Muscle layer of colon (tissue), 2 donors: ENCODE measurements at regions not wholly inside any gene's neighbourhood (a gene's known extent, or its start where the extent isn't known, plus 50 kb on each side); places are given as distances from the start of the nearest gene placed in this dataset.
"Not testable (repeated sequence)": the region's sequence is repeated elsewhere in the genome, so short reads cannot be mapped to it uniquely, and the experiment has no call there.

Experiments
- H3K27ac ChIP-seq: one replicate; pipeline ENCODE4 v1.7.0; 2013; ENCODE audit warnings: low read depth, mild to moderate bottlenecking, low read length, moderate library complexity
- H3K27me3 ChIP-seq, 2 donors: one replicate each; pipeline ENCODE4 v1.7.0; 2013; ENCODE audit warnings: low read length in 2 of 2, mild to moderate bottlenecking in 2 of 2; ENCODE audit not compliant: insufficient read depth in 2 of 2, control insufficient read depth in 1 of 2
- H3K36me3 ChIP-seq: one replicate; pipeline ENCODE4 v1.7.0; 2013; ENCODE audit warnings: mild to moderate bottlenecking, low read length; ENCODE audit not compliant: insufficient read depth
- H3K4me1 ChIP-seq: one replicate; pipeline ENCODE4 v1.7.0; 2013; ENCODE audit warnings: mild to moderate bottlenecking, low read length; ENCODE audit not compliant: insufficient read depth
- H3K4me3 ChIP-seq, 2 donors: one replicate each; pipeline ENCODE4 v1.7.0; 2013; ENCODE audit warnings: low read length in 2 of 2, low read depth in 1 of 2, mild to moderate bottlenecking in 1 of 2, moderate library complexity in 1 of 2
- H3K9ac ChIP-seq: one replicate; pipeline ENCODE4 v1.7.0; 2013; ENCODE audit warnings: low read length
- H3K9me3 ChIP-seq: one replicate; pipeline ENCODE4 v1.7.0; 2013; ENCODE audit warnings: mild to moderate bottlenecking, low read length
- donor health status: abdominal sarcoma.
- donor health status: Adenocarcinoma of cecum.

DNA sequence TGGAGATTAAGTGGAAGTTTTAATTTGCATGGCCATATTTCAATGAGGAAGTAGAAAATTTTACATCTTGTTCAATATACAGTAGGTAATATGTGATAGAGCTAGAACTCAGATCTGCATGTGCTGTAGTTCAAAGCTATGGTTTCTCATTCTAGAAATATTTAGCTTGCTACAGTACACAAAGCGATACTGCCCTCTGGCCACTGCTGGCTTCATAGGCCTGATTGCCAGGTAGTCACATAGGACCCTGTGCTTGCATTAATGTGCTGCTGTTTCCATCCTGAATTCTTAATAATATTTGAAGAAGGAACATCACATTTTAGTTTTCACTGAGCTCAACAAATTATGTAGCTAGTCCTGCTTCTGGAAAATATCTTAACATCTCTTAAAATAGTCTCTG is 87.0 kb downstream of the PLSCR2 start:
- Histone ChIP-seq H3K36me3 (no peaks in the 10 kb centered on the region), H3K27ac (no peak overlapping the region), H3K9me3 (no peaks in the 10 kb centered on the region), H3K9ac (no peak overlapping the region), H3K4me3 (no peak overlapping the region), H3K4me1 (no peaks in the 10 kb centered on the region), H3K27me3 (no peaks in the 10 kb centered on the region)

DNA sequence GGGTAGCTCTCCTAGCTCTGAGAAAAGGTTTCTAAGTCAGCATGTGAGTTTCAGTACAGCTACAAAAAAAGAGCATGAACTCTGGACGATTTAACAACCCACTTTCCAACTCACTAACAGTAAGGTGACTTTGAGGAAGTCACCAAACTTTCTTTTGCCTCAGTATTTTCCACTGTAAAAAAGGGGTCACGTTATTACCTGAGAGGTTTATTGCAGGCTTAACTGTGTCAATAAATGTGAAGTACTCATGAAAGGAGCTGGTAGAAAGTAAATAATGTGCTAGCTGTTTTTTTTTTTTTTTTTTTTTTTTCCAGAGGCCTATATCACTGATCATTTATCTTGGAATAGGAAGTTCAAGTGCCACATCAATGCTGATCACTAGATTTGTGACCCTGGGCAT is 89.3 kb downstream of the PLSCR2 start:
- Histone ChIP-seq H3K27me3 (no peaks in the 10 kb centered on the region), H3K9me3 (no peaks in the 10 kb centered on the region), H3K4me3 (no peak overlapping the region), H3K9ac (no peak overlapping the region), H3K4me1 (peaks cover under 1% of the 10 kb centered on the region), H3K36me3 (no peaks in the 10 kb centered on the region), H3K27ac (no peak overlapping the region)

DNA sequence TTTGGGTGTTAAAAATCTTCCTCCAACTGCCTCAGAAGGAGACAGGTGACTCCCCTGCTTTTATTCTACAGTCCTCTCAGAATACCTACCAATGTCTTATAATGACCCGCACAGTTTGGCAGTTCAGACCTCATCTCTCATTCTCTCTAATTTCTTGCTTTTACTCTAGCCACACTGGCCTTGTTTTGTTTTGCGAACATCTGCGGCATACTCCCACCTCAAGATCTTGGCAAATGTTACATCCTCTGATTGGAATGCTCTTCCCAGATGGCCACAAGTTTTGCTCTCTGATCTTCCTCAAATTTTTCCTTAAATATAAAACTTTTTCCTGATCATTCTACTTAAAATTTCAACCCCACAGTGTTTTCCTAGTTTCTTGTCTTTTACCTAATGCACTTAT is 94.1 kb downstream of the PLSCR2 start:
- peaks cover 7% of the 10 kb centered on the region for H3K4me1 ChIP-seq
- H3K9ac ChIP-seq = no peak overlapping the region
- no peaks in the 10 kb centered on the region for H3K27me3 ChIP-seq
- H3K9me3 ChIP-seq = no peaks in the 10 kb centered on the region
- H3K36me3 ChIP-seq = no peaks in the 10 kb centered on the region
- no peak overlapping the region for H3K4me3 ChIP-seq
- H3K27ac ChIP-seq = no peak overlapping the region

DNA sequence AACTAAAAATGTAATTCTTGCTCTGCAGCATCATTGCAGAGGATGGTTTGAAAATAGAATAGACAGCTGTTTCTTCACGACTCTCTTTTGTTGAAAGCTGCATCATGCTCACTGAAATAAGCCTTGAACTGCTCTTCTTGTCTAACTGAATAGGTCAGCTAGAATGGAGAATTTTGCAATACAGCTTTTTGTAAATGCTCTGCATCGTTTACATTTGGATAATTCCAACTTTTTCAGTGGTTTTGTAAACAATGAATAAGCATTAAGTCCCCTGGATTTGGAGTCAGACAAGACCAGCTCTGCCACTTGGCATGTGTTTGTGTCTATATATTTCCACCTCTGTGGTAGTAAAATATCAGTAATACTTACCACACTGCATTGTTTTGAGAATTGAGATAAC is 95.2 kb downstream of the PLSCR2 start:
- Histone ChIP-seq H3K27me3 (no peaks in the 10 kb centered on the region), H3K27ac (no peak overlapping the region)

DNA sequence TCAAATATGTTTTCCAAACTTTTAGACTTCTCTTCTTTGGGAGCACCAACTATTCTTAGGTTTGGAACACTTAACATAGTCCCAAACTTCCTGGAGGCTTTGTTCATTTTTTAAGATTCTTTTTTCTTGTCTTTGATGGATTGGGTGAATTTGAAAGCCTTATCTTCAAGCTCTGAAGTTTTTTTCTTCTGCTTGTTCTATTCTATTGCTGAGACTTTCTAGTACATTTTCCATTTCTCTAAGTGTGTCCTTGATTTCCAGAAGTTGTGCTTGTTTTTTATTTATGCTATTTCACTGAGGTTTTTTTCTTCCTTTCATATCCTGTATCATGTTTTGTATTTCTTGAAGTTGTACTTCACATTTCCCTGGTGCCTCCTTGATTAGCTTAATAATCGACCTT is 97.5 kb downstream of the PLSCR2 start:
- Histone ChIP-seq H3K27ac (no peak overlapping the region), H3K4me3 (no peak overlapping the region), H3K36me3 (no peaks in the 10 kb centered on the region), H3K4me1 (peaks cover 7% of the 10 kb centered on the region), H3K9me3 (no peaks in the 10 kb centered on the region), H3K9ac (no peak overlapping the region), H3K27me3 (no peaks in the 10 kb centered on the region)

More for the DNA sequence above, 95.2 kb downstream of the PLSCR2 start:
- Histone ChIP-seq H3K36me3 (no peaks in the 10 kb centered on the region), H3K4me1 (peaks cover 7% of the 10 kb centered on the region), H3K9ac (no peak overlapping the region), H3K4me3 (no peak overlapping the region), H3K9me3 (no peaks in the 10 kb centered on the region)

DNA sequence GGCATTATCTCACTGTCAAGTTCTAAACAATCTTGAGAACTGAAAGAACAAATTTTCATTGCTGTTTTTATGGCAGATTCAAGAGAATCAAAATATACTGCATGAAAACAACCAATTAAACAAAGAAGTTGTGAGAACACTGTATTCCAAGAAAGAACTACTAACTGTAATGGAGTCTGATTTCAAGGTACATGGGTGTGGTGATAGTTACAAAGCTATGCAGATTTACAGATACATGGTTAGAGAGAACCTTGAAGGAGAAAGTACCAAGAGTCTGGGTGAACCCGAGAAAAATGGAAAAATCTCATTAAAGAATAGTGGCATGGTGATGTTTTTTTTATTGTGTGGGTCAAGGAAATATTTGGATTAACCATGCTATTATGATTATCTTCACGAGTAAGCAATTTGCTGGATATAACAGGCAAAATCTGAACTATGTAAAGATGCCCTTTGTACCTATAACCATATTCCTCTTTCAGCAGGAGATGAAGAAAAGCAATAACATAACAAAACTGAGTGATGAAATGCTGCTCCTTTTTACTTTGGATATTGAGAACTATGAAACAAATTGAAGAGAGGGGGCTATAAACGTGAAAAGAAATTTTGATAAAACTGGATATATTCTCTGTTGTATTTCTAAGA is 100.4 kb downstream of the PLSCR2 start:
- no peaks in the 10 kb centered on the region for H3K9me3 ChIP-seq
- H3K9ac ChIP-seq = no peak overlapping the region
- no peaks in the 10 kb centered on the region for H3K4me1 ChIP-seq
- H3K4me3 ChIP-seq = no peak overlapping the region
- H3K27me3 ChIP-seq = no peaks in the 10 kb centered on the region
- no peaks in the 10 kb centered on the region for H3K36me3 ChIP-seq
- H3K27ac ChIP-seq = no peak overlapping the region

DNA sequence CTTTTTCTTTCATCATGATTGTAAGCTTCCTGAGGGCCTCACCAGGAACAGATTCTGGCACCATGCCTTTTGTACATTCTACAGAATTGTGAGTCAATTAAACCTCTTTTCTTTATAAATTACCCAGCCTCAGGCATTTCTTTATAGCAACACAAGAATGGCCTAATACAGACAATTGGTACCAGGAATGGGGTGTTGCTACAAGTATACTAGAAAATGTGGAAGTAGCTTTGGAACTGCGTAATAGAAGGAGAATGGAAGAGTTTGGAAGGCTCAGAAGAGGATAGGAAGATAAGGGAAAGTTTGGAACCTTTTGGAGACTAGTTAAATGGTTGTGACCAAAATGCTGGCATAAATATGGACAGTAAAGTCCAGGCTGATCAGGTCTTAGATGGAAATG is 108.9 kb upstream of the PLSCR4 start:
- no peaks in the 10 kb centered on the region for H3K4me1 ChIP-seq
- H3K36me3 ChIP-seq = no peaks in the 10 kb centered on the region

DNA sequence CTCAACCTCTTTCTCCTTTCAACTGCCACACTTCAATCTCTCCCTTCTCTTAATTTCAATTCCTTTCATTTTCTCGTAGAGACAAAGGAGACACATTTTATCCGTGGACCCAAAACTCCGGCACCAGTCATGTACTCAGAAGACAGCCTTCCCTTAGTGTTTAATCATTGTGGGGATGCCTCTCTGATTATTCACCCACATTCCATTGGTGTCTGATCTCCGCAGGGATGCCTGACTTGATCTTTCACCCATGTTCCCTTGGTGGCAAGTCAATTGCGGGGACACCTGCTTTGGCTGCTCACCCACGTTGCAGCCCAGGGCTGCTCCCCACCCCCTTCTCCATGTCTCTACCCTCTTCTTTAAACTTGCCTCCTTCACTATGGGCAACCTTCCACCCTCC is 103.5 kb upstream of the PLSCR4 start:
- not testable (repeated sequence) for H3K4me3 ChIP-seq, H3K36me3 ChIP-seq, H3K4me1 ChIP-seq, H3K9me3 ChIP-seq, H3K27ac ChIP-seq, H3K27me3 ChIP-seq, H3K9ac ChIP-seq

More for the DNA sequence above, 108.9 kb upstream of the PLSCR4 start:
- Histone ChIP-seq H3K9me3 (no peaks in the 10 kb centered on the region), H3K4me3 (no peak overlapping the region), H3K27me3 (no peaks in the 10 kb centered on the region), H3K9ac (no peak overlapping the region), H3K27ac (no peak overlapping the region)

DNA sequence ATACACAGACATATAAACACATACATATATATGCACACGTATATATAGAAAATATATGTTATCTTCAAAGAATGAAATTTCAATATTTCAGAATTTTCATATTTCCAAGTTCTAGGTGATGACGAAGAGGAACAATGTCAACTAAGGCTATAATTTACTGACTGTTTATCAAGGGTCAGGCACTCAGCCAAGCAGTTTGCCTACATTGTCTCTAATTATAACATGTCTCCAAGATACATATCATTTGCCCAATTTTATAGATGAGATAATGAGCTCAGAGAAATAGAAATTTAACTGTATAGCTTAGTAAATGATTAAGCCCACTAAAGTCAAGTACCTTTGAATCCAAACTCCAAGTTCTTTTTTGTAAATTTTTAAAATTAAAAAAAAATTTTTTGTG is 99.9 kb upstream of the PLSCR4 start:
- H3K27ac ChIP-seq = no peak overlapping the region
- no peak overlapping the region for H3K4me3 ChIP-seq
- no peaks in the 10 kb centered on the region for H3K9me3 ChIP-seq
- no peak overlapping the region for H3K9ac ChIP-seq
- no peaks in the 10 kb centered on the region for H3K4me1 ChIP-seq
- no peaks in the 10 kb centered on the region for H3K36me3 ChIP-seq
- H3K27me3 ChIP-seq = no peaks in the 10 kb centered on the region

DNA sequence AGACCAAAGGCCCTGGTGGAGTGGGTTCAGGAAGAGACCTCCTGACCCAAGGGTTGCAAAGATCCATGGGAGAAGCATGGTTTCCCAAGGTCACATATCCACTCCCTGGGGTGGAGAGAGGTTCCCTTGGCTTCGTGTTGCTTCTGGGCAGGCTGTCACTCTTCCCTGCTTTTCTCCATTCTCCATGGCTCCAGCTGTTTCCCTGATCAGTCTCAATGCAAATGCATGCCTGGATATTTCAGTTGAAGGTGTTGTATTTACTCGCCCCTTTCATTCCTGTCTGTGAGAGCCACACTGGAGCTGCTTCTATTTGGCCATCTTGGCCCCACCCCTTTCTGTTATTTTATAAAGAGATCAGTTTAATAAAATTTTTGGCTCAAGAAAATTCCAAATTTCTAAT is 95.0 kb upstream of the PLSCR4 start:
- Histone ChIP-seq H3K9me3 (no peaks in the 10 kb centered on the region), H3K4me3 (no peak overlapping the region), H3K27ac (no peak overlapping the region), H3K9ac (no peak overlapping the region), H3K36me3 (no peaks in the 10 kb centered on the region), H3K27me3 (no peaks in the 10 kb centered on the region), H3K4me1 (no peaks in the 10 kb centered on the region)

DNA sequence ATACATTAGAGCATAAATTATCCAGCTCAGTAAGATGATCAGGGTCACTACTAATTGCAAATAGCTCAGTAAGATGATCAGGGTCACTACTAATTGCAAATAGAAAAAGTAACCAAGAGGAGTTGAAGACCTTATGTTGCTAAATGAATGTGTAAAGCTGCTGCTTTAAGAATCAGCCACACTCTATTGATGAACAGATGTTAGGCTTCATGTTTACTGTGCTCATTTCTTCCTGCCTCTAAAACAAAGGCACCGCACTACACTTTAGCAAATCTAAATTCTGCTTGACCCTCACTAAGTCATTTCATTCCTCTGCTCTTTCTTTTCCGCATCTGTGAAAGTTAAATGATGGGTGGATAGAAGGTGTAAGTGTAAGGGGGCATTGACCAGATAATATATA is 92.6 kb upstream of the PLSCR4 start:
- Histone ChIP-seq H3K4me3 (no peak overlapping the region), H3K27ac (no peak overlapping the region), H3K4me1 (no peaks in the 10 kb centered on the region), H3K9me3 (no peaks in the 10 kb centered on the region), H3K9ac (no peak overlapping the region), H3K27me3 (no peaks in the 10 kb centered on the region), H3K36me3 (no peaks in the 10 kb centered on the region)

DNA sequence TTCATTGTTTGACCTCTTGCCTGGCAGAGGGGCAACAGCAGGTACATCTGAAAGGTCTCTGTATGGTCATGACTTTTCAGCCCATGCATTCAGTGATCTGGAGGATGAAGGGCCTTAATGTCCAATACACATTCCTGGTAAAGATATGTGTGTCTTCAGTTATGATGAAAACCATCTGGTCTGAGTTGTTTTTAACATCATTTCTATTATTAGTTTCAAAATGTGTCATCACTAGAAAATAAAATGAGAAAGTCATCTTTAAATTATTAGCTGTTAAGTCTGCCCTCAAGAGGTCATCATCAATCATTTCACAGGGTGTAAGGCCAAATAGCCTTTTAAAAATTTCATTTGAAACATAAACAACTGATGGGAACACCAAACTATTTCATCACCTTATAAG is 92.1 kb upstream of the PLSCR4 start:
- Histone ChIP-seq H3K4me1 (no peaks in the 10 kb centered on the region), H3K4me3 (no peak overlapping the region), H3K27me3 (no peaks in the 10 kb centered on the region), H3K27ac (no peak overlapping the region), H3K36me3 (no peaks in the 10 kb centered on the region), H3K9ac (no peak overlapping the region), H3K9me3 (no peaks in the 10 kb centered on the region)
